Transverse colon (tissue), 4 donors: ENCODE measurements at regions not wholly inside any gene's neighbourhood (a gene's known extent, or its start where the extent isn't known, plus 50 kb on each side); places are given as distances from the start of the nearest gene placed in this dataset.

ENCODE experiments used
- POLR2A ChIP-seq: fragments of 450-650 bp; IDR thresholded peaks from one replicate; pipeline ENCODE4 v1.6.1; 2016; ENCODE audit warnings: antibody characterized with exemption, mild to moderate bottlenecking, moderate library complexity
- POLR2AphosphoS5 ChIP-seq, 3 donors: sonication (generic); formaldehyde crosslinking; IDR thresholded peaks; one replicate each; pipeline ENCODE4 v1.6.1; 2016; ENCODE audit warnings: antibody characterized with exemption in 3 of 3
- TF ChIP-seq, protein P1 (sequence below), 5 experiments: fragments of 200-600 bp in 3 of 5; fragments of 450-650 bp in 2 of 5; sonication (generic) in 3 of 5; IDR thresholded peaks; 1 replicate in 2 of 5; 2 replicates in 3 of 5; pipeline ENCODE4 v1.5.1; 2016 to 2017; ENCODE audit warnings: antibody characterized with exemption in 5 of 5, inconsistent platforms in 3 of 5, mild to moderate bottlenecking in 2 of 5, moderate library complexity in 1 of 5

DNA sequence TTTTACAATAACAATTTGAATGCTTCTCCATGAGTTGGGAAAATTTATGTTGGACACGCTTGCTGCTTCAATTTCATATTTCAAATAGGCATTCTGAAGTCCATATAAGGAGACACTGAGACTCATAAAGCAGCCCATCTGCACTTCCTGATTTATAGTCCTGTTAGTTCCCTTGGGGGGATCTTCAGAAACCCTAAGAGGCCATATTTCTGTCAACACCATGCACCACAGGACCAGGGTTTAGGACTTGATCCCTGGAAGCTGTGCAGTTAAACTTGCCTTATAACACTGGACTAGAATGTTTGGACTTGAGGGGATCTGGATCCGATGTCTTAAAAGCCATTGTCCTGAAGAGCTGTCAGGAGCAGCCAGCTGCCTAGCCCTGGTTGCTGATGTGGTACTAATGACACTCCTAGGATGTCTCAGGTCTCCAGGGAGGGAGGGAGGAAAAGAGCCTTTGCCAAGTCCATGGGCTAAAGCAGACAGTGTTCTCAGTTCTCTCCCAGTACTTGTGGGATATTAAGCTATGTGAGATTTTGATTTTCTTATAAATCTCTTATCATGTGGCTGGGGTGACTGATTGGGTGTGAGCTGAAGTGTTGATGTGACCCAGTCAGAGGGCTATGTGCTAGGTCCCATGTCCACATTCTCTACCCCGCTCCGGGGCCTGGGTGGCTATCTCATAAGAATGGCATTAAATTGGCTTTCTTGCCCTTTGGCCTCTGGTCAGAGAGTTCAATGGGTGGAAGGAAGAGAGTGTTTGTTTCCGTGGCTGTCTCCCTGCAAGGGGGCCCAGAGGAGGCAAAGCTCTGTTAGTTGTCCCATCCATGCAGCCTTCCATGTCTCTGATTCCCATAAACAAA, 399.8 kb downstream of the OSTF1 start:
- TF ChIP-seq POLR2A, result no peak
- TF ChIP-seq POLR2AphosphoS5 (IDR thresholded peaks at IDR 0.05), result no peak
- TF ChIP-seq, protein P1, sequence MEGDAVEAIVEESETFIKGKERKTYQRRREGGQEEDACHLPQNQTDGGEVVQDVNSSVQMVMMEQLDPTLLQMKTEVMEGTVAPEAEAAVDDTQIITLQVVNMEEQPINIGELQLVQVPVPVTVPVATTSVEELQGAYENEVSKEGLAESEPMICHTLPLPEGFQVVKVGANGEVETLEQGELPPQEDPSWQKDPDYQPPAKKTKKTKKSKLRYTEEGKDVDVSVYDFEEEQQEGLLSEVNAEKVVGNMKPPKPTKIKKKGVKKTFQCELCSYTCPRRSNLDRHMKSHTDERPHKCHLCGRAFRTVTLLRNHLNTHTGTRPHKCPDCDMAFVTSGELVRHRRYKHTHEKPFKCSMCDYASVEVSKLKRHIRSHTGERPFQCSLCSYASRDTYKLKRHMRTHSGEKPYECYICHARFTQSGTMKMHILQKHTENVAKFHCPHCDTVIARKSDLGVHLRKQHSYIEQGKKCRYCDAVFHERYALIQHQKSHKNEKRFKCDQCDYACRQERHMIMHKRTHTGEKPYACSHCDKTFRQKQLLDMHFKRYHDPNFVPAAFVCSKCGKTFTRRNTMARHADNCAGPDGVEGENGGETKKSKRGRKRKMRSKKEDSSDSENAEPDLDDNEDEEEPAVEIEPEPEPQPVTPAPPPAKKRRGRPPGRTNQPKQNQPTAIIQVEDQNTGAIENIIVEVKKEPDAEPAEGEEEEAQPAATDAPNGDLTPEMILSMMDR (IDR thresholded peaks at IDR 0.05), result no peak
